HT1080 (cell line): ENCODE measurements at regions not wholly inside any gene's neighbourhood (a gene's known extent, or its start where the extent isn't known, plus 50 kb on each side); places are given as distances from the start of the nearest gene placed in this dataset.

ENCODE experiments used
- DNase-seq: peaks from one replicate; pipeline ENCODE4 v3.0.0-alpha.2; 2015; ENCODE audit warnings: low read depth

- DNase-seq, result no peak
Observed at GRCh38 chr6:16976385-16977183, 125.3 kb upstream of the STMND1 start.

- DNase-seq, result no peak
Observed at GRCh38 chr6:16974704-16975359, 127.0 kb upstream of the STMND1 start.

- DNase-seq, result no peak
Observed at GRCh38 chr6:16974387-16974673, 127.5 kb upstream of the STMND1 start.

GRCh38 chr6:16973545-16974386, 128.1 kb upstream of the STMND1 start:
- no peak for DNase-seq

- no peak for DNase-seq
Observed at GRCh38 chr6:16973051-16973450, 128.8 kb upstream of the STMND1 start.

- DNase-seq, result no peak
Observed at GRCh38 chr6:16972535-16972934, 129.3 kb upstream of the STMND1 start.

GRCh38 chr6:16969699-16970655, 131.9 kb upstream of the STMND1 start:
- no peak for DNase-seq

GRCh38 chr6:16968101-16968500, 133.7 kb upstream of the STMND1 start:
- no peak for DNase-seq

- DNase-seq, result no peak
Observed at GRCh38 chr6:16967470-16967817, 134.4 kb upstream of the STMND1 start.

GRCh38 chr6:16966791-16967469, 134.9 kb upstream of the STMND1 start:
- no peak for DNase-seq

- no peak for DNase-seq
Observed at GRCh38 chr6:16965689-16966088, 136.2 kb upstream of the STMND1 start.

GRCh38 chr6:16964553-16965499, 137.0 kb upstream of the STMND1 start:
- peak; percentile 57 for DNase-seq

- DNase-seq, result peak; percentile 65
Observed at GRCh38 chr6:16961577-16961976, 140.3 kb upstream of the STMND1 start.

GRCh38 chr6:16959789-16960188, 142.1 kb upstream of the STMND1 start:
- DNase-seq, result no peak

GRCh38 chr6:16956361-16956760, 145.5 kb upstream of the STMND1 start:
- no peak for DNase-seq

- DNase-seq, result no peak
Observed at GRCh38 chr6:16955899-16956298, 146.0 kb upstream of the STMND1 start.

- no peak for DNase-seq
Observed at GRCh38 chr6:16953905-16954304, 147.9 kb upstream of the STMND1 start.

GRCh38 chr6:16953446-16953845, 148.4 kb upstream of the STMND1 start:
- no peak for DNase-seq

GRCh38 chr6:16950825-16951495, 150.9 kb upstream of the STMND1 start:
- DNase-seq, result no peak
